ENCODE measurements at regions not wholly inside any gene's neighbourhood (a gene's known extent, or its start where the extent isn't known, plus 50 kb on each side); places are given as distances from the start of the nearest gene placed in this dataset.

DNA sequence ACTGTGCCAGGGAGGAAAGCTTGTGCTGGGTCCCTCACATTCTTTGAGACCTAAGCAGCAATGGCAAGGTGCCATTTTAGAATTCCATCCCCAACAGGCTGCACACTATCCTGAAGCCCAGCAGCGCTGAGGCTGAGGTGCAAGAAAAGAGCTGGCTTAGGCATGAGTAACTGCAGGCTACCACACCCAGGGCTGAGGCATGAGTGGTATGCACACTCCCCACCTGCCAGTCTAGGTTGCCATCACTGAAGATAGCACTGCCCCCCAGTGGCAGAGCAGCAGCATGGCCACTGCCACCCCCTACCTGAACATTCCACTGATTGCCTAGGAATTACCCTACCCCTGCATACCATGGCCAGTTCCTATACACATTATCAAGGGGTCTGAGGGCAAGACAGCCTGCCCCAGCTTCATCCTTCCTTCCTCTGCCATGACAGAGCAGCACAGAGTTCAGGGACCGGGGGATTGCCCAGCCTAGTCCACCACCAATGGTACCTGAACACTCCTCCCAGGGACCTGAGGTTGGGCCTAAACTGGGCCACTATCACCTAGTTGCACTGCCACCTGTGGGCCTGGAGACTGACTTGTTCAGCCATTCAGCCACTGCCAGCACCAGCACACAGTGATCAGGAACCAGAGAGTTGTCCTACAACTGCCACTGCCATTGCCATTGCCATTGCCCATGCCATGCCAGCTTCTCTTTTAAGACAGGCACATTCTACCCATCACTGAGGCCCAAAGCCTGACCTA is 129.8 kb downstream of the SATB1 start:
- POLR2A ChIA-PET: no interaction called here
- ATAC-seq (no peak), DNase-seq (no peak)
- no peak overlapping the region for H3K4me3 Mint-ChIP-seq
- H3K27ac Mint-ChIP-seq: no peak overlapping the region
- H3K36me3 Mint-ChIP-seq: peaks cover 0 to 25% (median 15%) of the 10 kb centered on the region in 3 donors
- H3K27me3 Mint-ChIP-seq: no peaks in the 10 kb centered on the region
- H3K4me1 Mint-ChIP-seq: no peaks in the 10 kb centered on the region
- H3K9me3 Mint-ChIP-seq: peaks cover 4 to 35% (median 28%) of the 10 kb centered on the region in 9 donors

DNA sequence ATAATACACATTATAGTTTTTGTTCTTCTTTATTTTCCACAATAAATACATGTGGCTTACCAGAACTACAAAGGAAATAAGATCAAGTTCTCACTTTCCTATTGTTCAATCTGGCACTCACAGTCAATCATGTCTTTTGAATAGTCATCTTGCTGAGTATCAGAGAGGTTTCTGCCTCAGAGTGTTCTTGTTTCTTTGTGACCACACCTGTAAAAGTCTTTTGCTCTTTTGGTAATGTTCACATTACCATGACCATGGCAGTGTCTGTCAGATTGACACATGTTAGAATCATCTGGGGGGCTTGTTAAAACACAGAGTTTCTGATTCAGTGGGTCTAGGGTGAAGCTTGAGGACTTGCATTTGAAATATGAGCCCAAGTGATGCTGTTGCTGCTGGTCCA is 135.0 kb downstream of the SATB1 start:
- Mint-ChIP-seq H3K9me3 (peaks cover 0 to 2% (median 0%) of the 10 kb centered on the region in 9 donors), H3K27ac (no peak overlapping the region), H3K27me3 (no peaks in the 10 kb centered on the region), H3K4me1 (no peaks in the 10 kb centered on the region), H3K4me3 (no peak overlapping the region), H3K36me3 (peaks cover 0 to 6% (median 0%) of the 10 kb centered on the region in 3 donors)
- DNase-seq (no peak), ATAC-seq (no peak)
- POLR2A ChIA-PET: no interaction called here

DNA sequence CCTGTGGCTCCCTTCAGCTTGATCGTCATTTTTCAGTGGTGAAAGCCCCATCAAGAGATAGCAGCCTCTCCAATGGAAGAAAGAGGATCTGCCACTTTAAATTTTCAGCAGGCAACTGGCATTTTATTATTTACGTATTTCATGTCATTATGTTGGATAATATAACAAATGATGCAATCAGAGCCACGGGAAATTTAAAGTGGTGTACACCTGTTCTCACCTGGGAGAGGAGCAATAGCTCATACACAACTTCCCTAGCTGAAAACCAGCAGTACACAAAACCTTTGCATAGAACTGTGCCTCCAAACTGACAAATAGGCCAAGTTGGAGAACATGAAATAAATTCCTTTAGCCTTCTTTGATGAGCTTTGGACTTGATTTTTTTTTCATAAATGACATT is 136.9 kb downstream of the SATB1 start:
- POLR2A ChIA-PET: no interaction called here
- no peaks in the 10 kb centered on the region for H3K9me3 Mint-ChIP-seq
- no peak for ATAC-seq

DNA sequence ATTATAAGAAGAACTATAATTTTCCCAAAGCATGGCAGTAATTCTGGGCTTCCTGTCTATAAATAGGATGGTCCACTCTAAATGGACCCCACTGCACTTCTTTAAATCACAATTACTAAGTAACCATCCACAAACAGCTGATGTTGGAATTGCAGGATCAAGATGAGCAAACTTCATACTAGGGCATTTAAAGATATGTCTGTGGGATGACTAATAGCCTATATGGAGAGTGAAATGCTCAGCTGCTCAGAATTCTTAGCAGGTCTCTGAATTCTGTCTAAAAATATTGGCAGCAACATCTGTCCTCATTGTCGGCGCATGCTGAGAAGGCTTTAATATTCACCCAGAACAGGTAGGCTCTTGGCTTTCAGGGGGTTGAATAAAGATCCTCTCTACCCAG is 140.4 kb downstream of the SATB1 start:
- POLR2A ChIA-PET: no interaction called here
- H3K27me3 Mint-ChIP-seq: peaks cover 2 to 9% (median 5%) of the 10 kb centered on the region in 5 donors
- H3K9me3 Mint-ChIP-seq: peaks cover 0 to 5% (median 0%) of the 10 kb centered on the region in 9 donors
- DNase-seq (no peak), ATAC-seq (no peak)
- H3K4me3 Mint-ChIP-seq: no peak overlapping the region
- H3K36me3 Mint-ChIP-seq: peaks cover 0 to 4% (median 0%) of the 10 kb centered on the region in 3 donors
- H3K27ac Mint-ChIP-seq: no peak overlapping the region
- no peaks in the 10 kb centered on the region for H3K4me1 Mint-ChIP-seq

More for the DNA sequence above, 136.9 kb downstream of the SATB1 start:
- no peak overlapping the region for H3K27ac Mint-ChIP-seq
- H3K36me3 Mint-ChIP-seq: peaks cover 0 to 6% (median 0%) of the 10 kb centered on the region in 3 donors
- no peaks in the 10 kb centered on the region for H3K4me1 Mint-ChIP-seq
- no peak overlapping the region for H3K4me3 Mint-ChIP-seq
- peaks cover 0 to 2% (median 0%) of the 10 kb centered on the region in 5 donors for H3K27me3 Mint-ChIP-seq
- DNase-seq: no peak

DNA sequence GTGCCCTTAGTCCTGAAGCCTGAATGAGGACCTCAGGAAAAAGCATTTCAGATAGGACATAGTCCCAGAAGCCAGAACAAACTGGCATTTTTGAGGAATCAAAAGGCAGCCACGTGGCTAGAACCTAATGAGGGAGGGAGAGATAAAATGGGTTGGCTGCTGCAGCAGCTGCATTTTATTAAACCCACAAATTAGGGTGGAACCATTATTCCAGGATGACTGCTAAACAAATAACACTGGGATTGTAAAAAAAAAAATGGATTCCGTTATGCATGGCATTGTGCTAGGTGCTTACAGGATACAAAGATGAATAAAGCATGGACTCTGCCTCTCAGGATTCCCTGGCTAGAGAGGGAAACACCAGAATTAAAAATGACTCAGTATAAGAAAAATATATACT is 141.5 kb downstream of the SATB1 start:
- H3K27ac Mint-ChIP-seq: peak overlapping the region in 1 of 10 donors; percentile 17
- peaks cover 2 to 9% (median 5%) of the 10 kb centered on the region in 5 donors for H3K27me3 Mint-ChIP-seq
- peaks cover 0 to 5% (median 0%) of the 10 kb centered on the region in 9 donors for H3K9me3 Mint-ChIP-seq
- no peak for DNase-seq
- no peak overlapping the region for H3K4me3 Mint-ChIP-seq
- ATAC-seq: no peak
- POLR2A ChIA-PET: no interaction called here
- H3K4me1 Mint-ChIP-seq: no peaks in the 10 kb centered on the region
- H3K36me3 Mint-ChIP-seq: peaks cover 0 to 5% (median 0%) of the 10 kb centered on the region in 3 donors

DNA sequence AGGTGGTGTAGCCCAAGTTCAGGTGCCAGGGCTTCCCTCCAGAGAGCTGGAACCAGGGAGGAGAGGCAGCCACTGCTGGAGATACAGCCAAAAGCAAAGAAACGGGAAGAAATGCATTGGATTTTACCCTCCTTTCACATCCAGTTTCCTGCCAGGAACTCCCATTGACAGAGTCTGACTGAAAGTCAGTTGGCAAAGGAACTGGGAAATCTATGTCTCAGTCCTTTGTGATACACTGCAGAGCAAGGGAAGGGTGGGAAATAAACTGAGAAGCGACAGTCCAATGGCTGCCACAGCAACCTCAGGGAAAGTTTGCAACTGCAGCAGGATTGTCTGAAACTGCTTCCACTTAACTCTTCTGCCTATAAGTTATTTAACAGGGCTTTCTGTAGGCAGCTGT is 142.6 kb downstream of the SATB1 start:
- no peak for ATAC-seq
- H3K4me3 Mint-ChIP-seq: no peak overlapping the region
- H3K36me3 Mint-ChIP-seq: peaks cover 0 to 5% (median 0%) of the 10 kb centered on the region in 3 donors
- no peaks in the 10 kb centered on the region for H3K4me1 Mint-ChIP-seq
- H3K9me3 Mint-ChIP-seq: peaks cover 0 to 5% (median 0%) of the 10 kb centered on the region in 9 donors
- no peak overlapping the region for H3K27ac Mint-ChIP-seq
- POLR2A ChIA-PET: no interaction called here
- no peak for DNase-seq
- H3K27me3 Mint-ChIP-seq: peaks cover 2 to 9% (median 5%) of the 10 kb centered on the region in 5 donors

DNA sequence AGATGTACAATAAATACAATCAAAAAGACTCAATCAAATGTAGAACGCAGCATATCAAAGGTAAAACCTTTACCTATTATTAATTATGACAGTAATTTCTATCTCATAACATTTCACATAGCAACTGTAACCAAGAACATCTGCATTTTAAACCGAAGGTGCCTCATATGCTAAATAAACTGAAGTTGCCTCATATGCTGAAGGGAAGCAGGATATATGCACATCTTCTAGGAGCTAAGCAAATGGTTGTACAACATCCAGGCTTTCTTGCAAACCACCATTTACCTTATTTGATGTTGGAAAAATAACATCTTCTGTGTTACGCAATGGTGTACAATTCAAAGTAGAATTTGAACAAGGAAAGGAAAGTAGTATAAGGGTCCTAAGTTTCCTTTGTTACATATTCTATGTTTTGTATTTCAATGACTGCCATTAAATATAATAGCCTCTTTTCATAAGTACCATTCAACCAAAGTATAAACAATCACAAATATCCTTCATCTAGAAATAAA is 145.9 kb downstream of the SATB1 start:
- Mint-ChIP-seq H3K9me3 (peaks cover 0 to 5% (median 0%) of the 10 kb centered on the region in 9 donors), H3K4me3 (no peak overlapping the region), H3K27me3 (peaks cover 2 to 9% (median 5%) of the 10 kb centered on the region in 5 donors), H3K36me3 (peaks cover 0 to 5% (median 0%) of the 10 kb centered on the region in 3 donors), H3K4me1 (no peaks in the 10 kb centered on the region), H3K27ac (no peak overlapping the region)
- ATAC-seq (no peak), DNase-seq (no peak)
- POLR2A ChIA-PET: no interaction called here

DNA sequence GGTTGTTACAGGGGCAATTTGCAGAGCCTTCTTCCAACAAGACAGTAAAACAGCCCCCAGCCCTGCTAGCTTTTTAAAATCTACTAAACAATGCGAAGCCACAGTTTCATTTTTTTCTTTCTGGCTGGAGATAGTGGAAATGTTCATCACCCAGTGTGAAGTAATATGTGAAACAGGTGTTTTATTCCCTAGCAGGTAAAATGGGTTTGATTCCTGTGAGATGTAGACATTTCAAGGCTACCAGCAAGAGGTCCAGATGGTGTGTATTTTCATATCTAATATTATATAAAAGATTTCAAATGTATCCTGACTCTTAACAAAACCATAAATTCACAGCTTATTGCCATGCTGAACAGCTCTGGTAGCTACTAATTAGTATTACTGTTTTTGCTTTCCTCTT is 160.3 kb downstream of the SATB1 start:
- ATAC-seq (no peak), DNase-seq (no peak)
- Mint-ChIP-seq H3K4me3 (no peak overlapping the region), H3K9me3 (peaks cover 0 to 3% (median 0%) of the 10 kb centered on the region in 9 donors), H3K36me3 (no peaks in the 10 kb centered on the region), H3K27ac (no peak overlapping the region), H3K4me1 (no peaks in the 10 kb centered on the region), H3K27me3 (no peaks in the 10 kb centered on the region)
- POLR2A ChIA-PET: no interaction called here

DNA sequence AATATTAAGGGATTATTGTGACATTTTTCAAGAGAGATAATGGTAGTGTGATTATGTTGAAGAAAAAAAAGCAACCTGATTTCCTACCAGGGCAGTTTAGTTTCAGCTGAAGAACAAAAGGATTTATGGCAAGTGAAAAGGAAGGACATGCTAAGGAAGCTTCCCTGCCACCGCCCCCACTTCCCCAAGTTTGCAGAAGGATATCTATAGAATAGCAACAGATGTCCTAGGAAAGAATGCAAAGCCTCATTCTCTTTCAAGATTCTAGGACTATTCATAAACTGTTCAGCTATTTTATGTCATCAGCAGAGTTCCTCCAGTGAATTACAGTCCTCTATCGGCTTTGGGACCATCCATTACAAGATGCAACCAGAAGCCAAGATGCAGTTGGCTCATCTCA is 160.8 kb downstream of the SATB1 start:
- Mint-ChIP-seq H3K9me3 (peaks cover 0 to 3% (median 0%) of the 10 kb centered on the region in 9 donors), H3K4me3 (no peak overlapping the region), H3K27ac (no peak overlapping the region), H3K4me1 (no peaks in the 10 kb centered on the region), H3K36me3 (no peaks in the 10 kb centered on the region), H3K27me3 (no peaks in the 10 kb centered on the region)
- DNase-seq (no peak), ATAC-seq (no peak)
- POLR2A ChIA-PET: no interaction called here

DNA sequence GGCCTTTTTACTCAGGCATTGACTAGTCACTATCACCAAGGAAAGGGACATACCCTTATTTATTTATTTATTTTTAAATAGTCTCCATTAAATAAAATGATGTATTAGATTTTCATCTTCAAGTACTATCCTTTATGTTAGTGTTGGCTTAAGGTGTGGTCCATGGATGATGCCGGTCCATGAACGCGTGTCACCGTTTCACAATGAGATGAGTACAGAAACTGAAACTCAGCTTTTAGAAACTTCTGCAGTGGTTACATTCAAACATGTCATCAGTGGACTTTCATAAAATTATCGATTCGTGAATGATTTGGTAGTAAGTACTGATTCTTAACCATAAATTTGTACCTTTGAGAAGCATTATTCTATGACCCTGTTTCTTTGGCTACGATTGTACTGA is 166.6 kb downstream of the SATB1 start:
- Mint-ChIP-seq H3K27ac (no peak overlapping the region), H3K4me1 (no peaks in the 10 kb centered on the region), H3K36me3 (peaks cover 0 to 5% (median 0%) of the 10 kb centered on the region in 3 donors), H3K27me3 (peaks cover 0 to 1% (median 0%) of the 10 kb centered on the region in 5 donors), H3K4me3 (no peak overlapping the region), H3K9me3 (peaks cover 0 to 3% (median 0%) of the 10 kb centered on the region in 9 donors)
- DNase-seq: no peak
- no peak for ATAC-seq
- POLR2A ChIA-PET: no interaction called here

DNA sequence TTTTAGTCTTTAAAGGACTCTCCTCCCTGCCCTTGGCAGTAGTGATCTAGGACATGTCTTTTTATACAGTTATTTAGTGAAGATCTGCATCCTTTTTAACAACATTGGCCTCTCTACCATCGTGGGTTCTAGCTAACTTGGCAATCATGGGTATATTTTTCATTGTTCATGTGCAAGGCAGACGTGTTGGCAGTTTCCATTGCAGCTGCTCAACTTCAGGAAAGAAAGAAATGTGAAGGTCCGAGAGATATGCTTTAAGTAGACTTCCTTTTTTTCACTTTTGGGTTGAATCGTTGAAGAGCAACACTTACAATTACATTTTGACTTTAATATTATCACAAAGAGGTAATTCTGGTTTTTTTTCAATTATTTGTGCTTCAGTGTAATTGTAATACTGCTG is 172.6 kb downstream of the SATB1 start:
- H3K27me3 Mint-ChIP-seq: peaks cover 0 to 4% (median 0%) of the 10 kb centered on the region in 5 donors
- H3K4me3 Mint-ChIP-seq: no peak overlapping the region
- POLR2A ChIA-PET: no interaction called here
- H3K27ac Mint-ChIP-seq: no peak overlapping the region
- no peaks in the 10 kb centered on the region for H3K9me3 Mint-ChIP-seq
- ATAC-seq: no peak
- no peak for DNase-seq
- peaks cover 0 to 1% (median 0%) of the 10 kb centered on the region in 3 donors for H3K36me3 Mint-ChIP-seq
- H3K4me1 Mint-ChIP-seq: peaks cover 0 to 2% (median 0%) of the 10 kb centered on the region in 4 donors

DNA sequence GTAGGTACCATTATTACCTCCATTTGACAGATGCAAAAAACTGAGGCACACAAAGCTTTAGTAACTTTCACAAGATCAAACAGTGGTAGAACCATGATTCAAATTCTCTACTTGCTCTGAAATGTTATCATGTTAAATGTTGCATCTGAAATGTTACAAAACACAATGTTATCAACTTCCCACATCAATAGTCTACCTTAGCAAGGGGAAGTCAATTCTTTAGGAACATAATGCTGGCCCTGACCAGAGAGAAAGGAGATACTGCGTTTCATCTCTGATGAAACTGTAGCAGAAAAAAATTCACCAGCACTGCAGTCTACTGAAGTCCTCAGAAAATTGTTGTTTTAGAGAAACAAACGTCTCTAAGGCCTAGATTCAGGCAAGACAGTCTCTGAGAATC is 174.1 kb downstream of the SATB1 start:
- H3K27ac Mint-ChIP-seq: no peak overlapping the region
- no peak for DNase-seq
- H3K4me3 Mint-ChIP-seq: no peak overlapping the region
- H3K36me3 Mint-ChIP-seq: no peaks in the 10 kb centered on the region
- POLR2A ChIA-PET: no interaction called here
- H3K4me1 Mint-ChIP-seq: peaks cover 0 to 2% (median 0%) of the 10 kb centered on the region in 4 donors
- H3K27me3 Mint-ChIP-seq: peaks cover 0 to 4% (median 0%) of the 10 kb centered on the region in 5 donors
- no peak for ATAC-seq
- H3K9me3 Mint-ChIP-seq: no peaks in the 10 kb centered on the region

DNA sequence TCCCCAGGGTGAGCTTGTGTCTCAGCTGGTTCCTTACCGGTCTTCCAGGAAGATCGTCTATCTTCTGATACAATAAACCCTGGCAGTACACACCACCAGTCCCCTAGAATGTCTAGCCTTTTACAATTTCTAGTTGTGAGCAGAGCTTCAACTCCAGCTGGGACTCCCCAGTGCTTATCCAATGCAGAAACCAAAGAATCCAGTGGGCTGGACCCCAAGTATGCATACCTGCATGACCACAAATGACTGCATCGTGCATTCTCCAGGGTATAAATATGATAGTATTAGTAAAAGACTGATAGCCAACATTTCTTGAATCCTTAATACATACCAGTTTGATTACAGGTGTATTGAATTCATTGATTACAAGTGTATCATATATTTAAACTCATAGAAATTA is 176.0 kb downstream of the SATB1 start:
- peaks cover 0 to 3% (median 0%) of the 10 kb centered on the region in 5 donors for H3K27me3 Mint-ChIP-seq
- ATAC-seq: no peak
- H3K9me3 Mint-ChIP-seq: no peaks in the 10 kb centered on the region
- POLR2A ChIA-PET: no interaction called here
- DNase-seq: no peak
- no peaks in the 10 kb centered on the region for H3K36me3 Mint-ChIP-seq
- no peak overlapping the region for H3K4me3 Mint-ChIP-seq
- H3K4me1 Mint-ChIP-seq: peaks cover 0 to 2% (median 0%) of the 10 kb centered on the region in 4 donors
- no peak overlapping the region for H3K27ac Mint-ChIP-seq

Measured in naive thymus-derived CD8-positive, alpha-beta T cell (primary cell).